NCI-H1694 (cell line): ENCODE measurements at regions not wholly inside any gene's neighbourhood (a gene's known extent, or its start where the extent isn't known, plus 50 kb on each side); places are given as distances from the start of the nearest gene placed in this dataset.
"Not testable (repeated sequence)": the region's sequence is repeated elsewhere in the genome, so short reads cannot be mapped to it uniquely, and the experiment has no call there.

Experiments
- DNase-seq: peaks from one replicate; lab custom pipeline; 2025; lab: John Stamatoyannopoulos, UW

DNA sequence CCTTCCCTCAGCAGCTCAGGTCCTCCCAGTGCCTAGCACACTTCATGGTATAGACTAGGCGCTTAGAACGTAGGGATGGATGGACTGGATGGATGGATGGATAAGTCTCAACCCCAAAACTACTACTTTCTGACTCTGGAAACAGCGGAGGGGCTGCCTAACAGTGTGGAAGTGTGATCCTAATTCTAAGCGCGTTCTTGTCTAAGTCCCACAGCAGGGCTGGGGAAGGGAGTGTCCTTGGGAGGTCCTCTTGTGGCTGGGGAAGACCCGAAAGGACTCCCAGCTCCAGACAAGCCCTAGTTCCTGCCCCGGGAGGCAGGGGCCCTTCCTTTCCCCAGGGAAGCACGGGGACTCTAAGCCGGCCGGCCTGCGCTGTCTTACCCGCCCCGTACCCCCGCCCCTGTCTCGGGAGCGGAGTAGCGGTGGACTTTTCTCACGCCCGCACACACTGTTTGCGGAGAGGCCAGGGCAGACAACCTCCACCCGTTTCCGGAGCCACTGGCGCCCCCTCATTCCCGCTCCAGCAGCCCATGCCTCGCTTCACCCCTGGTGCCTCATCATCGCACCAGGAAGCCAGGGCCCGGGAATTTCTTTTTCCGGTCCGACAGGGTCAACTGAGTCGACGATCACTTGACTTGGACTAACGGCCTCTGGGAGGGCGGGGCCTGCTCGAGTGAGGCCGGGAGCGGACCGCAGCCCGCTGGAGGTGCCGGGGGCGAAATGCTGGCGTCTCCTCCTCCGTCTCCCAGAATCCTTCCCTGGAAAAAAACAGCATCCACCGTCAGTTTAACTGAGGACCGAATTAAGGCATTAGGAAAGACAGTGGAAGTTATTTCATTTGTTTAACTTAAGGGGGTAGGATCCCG is 133.3 kb downstream of the TBC1D2B start:
- no peak for DNase-seq

DNA sequence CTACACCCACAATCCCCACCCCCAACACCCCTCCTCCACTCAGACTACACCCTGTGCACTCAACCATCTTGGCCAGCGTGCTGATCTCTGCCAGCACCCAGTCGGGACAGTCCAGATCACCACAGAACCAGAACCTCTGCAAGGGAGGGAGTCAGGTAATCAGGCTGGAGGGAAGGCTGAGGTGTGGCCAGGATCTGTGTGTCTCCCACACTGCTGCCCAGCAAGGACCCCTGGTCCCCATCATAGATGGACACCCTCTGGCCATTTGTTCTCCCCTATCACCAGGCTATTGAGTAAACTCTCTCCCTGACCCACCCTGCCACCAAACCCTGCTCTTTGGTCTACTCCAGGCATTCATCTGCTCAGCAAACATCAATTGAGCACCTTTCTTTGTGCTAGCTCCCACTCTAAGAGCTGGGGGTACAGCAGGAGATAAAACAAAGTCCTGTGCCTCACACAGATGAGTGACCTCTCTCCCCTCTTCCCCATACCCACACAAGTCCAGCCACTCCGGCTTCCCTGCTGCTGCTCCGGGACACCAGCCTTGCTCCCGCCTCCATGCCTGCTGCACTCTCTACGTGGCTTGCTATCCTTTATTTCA is 134.8 kb downstream of the TBC1D2B start:
- no peak for DNase-seq

DNA sequence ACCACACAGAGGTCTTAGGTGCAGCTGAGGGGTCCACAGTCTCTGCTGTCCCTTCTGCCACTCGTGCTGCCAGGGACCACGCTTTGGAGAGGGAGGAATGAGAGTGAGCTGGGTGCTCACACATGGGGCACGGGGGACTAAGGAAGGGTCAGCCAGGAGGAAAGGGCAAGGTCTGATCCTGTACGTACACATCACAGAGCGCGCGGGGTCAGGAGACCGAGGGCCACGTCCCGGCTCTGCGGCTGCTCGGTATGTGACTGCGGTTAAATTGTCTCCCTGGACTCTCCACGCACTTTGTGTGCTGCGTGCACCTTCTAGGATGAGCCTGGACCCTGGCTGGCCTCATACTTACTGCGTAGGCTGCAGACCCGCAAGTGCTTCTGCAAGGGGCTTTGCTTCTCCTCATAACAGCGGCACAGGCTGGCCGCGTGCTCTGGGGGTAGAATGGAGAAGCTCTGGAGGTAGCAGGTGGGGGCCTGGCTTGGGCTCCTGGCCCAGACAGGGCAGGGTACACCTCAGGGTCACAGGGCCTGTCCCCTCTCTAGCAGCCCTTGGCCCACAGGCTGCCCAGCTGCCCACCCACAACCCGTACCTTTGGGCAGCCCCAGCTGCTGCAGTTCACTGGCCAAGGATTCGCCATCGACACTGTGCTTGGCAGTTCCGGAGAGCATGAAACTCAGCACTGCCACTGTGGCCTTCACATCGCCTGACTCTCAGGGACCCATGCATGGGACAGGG is 136.3 kb downstream of the TBC1D2B start:
- not testable (repeated sequence) for DNase-seq

DNA sequence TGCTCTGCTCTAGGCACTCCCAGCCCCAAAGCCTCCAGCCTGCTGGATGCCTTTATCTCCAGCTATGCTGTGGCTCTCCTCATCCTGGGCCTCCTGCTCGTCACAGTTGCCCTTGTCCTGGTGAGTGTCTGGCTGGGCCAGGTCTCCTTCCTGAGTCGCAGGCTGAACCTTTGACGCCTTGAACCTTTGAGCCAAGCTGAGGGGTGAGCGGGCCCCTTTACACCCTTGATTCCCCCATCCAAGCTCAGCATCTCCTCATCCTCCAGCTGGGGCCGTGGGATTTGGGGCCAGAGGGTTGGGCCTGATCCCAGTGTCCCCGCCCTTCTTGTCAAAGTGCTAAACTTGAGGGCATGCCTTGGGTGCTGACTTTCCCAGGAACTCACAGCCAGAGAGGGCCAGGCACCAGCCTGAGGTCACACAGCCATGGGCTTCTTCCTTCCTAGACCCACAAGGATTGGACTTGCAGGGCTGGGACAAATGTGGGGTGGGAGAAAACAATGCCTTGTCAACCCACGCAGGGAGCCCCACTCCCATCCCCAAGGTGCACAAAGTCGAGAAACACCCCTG is 137.0 kb downstream of the TBC1D2B start:
- DNase-seq: no peak

DNA sequence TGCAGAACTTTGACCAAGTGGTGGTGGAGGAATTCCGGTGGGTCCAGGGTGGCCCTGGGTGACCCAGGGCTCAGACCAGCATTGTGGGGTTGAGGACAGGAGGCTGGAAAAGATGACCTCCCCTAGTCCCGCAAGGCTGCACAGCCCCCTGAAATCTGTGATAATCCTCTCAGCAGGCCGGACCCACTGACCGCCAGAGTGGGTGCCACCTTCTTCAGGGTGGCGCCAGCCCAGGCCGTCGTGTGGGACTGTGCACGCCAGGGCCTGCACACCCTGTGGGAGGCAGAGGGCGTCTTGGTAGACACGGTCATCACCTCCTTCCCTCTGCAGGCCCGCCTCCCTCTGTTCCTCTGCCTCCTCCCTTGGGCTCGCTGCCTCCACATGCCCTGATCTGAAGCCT is 137.7 kb downstream of the TBC1D2B start:
- DNase-seq: no peak

DNA sequence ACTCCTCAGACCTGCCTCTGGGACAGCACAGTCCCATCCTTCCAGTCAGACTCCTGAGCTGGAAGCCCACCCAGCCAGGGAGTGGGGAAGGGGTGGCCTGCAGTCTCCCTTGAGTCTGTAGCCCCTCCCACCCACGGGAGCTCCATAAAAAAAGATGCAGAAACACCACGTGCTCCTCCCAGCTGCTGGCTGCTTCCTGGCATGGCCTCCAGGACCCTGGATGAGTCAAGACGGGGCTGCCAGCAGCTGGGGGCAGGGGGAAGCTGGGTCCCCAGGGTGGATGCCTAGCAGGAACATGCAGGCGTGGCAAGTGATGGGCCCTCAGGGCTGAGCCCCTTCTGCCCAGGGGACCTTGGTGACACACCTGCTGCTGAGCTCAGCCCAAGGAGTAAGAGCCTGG is 138.5 kb downstream of the TBC1D2B start:
- DNase-seq: not testable (repeated sequence)

DNA sequence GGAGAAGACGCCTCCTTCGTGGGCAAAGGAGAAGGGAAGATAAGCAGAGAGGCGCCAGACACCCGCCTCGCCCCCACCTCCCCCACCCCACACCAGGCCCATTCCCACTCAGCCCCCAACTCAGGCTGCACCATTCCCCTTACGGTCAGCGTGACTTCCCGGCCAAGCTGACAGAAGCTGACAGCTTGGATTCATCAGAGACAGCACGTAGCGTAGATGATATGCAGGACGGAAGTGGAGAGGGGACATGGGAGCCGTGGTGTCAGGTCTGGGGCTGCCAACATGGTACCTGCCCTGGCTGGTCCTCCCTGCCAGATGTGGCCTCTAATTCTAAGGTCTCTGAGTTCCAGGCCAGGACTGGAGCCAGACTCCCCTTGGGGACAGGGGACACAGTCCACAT is 139.0 kb downstream of the TBC1D2B start:
- not testable (repeated sequence) for DNase-seq

DNA sequence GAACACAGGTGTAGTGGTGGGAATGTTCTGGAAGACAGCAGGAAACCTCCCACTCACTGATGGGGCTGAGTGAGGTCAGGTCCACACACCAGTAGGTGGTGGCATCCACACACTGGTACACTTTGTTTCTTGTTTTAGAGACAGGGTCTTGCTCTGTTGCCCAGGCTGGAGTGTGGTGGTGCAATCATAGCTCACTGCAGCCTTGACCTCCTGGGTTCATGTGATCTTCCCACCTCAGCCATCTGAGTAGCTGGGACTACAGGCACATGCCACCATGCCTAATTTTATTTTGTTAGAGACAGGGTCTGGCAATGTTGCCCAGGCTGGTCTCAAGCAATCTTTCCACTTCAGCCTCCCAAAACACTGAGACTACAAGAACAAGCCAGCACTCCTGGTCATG is 140.9 kb downstream of the TBC1D2B start:
- not testable (repeated sequence) for DNase-seq

DNA sequence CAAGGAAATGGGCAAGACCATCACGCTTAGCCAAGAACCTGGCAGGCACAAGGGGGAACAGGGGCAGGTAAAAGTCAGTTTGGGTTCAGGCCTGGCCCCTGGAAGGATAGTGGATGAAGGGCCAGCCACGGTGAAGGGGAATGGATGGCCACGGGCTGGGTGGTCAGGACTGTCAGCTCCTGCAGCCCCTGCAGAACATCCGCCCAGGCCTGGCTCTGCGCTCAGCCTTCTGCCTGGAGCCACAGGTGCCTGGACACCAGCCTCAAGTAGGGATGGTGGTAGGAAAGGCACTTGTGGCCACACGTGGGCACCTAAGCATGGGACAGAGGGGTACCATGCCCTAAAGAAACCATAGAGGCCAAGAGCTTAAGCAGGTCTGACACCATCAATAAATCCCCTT is 143.0 kb downstream of the TBC1D2B start:
- not testable (repeated sequence) for DNase-seq

DNA sequence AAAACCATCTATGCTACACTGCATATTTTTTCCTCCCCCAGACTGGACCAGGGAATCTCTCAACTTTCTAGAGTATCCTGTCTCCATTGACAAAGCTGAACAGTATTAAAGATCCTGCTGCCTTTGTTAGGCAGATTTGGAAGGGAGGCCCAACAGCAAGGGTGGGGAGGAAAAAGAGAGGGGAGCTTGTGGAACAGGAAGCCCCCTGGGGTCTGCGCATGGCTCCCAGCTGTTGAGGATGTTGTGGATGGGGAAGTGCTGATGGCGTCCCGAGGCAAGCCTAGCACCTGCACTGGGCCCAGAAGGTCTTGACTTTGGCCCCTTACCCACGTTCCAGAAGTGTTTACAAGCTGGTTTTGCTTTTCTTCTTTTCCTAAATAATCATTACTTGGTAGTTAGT is 146.6 kb downstream of the TBC1D2B start:
- not testable (repeated sequence) for DNase-seq

DNA sequence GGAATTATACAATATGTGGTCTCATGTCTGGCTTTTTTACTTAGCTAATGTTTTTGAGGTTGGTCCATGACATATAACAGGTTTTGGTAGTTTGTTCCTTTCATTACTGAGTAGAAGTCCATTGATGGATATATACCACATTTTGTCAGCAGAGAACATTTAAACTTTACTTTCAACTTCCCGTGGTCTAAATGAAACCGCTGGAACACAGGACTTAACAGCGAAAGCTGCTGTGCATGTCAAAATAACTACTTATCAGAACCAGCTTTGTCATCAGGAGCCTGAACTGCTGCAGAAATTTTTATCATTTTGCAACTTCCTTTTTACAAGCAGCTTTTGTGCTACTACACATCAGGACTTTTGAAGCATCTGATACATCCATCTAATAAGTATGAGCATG is 147.0 kb downstream of the TBC1D2B start:
- not testable (repeated sequence) for DNase-seq

DNA sequence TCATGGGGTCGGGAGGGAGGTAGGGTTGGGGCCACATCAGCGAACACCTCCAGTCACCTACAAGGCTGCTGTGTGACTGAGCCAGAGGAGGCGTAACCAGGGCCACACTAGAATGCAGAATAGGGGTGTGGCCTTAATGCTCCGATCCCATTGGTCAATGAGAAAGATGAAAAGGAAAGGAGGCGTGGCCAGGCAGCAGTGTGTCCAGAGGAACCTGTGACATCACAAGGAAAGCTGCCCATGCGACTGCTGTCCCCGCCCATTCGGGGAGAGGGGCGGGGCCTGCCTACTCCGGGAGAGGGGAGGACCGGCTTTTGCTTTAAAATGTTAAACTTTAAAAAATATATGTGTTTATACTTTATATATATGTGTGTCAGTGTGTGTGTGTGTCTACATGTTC is 150.7 kb downstream of the TBC1D2B start:
- DNase-seq: not testable (repeated sequence)

DNA sequence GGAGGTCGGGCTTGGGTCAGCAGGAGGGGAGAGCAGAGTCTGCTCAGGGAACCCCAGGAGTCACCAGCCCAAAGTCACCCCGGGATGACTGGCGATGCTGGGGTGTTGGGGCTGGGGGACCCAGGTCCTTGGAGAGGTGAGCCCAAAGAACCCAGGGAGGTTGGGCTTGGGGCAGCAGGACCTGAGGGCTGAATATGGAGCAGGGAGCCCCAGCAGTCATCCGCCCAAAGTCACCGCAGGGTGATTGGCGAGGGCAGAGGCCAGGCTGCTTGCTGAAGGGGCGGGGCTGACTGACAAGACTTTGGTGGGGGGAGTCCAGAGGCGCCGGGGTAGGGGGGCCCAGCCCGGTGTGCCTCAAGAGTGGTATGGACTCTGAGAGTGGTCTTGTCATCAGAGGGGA is 151.2 kb downstream of the TBC1D2B start:
- DNase-seq: not testable (repeated sequence)

DNA sequence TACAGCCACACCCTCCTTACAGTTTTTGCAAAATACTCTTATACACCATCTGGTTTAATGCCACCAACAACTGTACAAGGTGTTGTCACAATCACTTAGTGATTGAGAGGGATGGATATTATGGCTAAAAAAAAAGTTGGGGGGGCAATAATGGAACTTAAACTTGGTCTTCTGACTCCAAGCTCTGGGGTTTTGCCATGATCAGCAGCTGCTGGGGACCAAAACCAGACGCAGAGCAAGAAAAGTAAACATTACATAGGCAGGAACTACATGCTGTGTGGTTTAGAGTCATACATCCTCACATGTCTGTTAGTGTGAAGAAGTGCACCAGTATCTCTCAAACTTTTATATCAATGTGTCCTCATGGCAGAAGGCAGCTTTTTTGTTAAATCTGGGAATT is 152.4 kb downstream of the TBC1D2B start:
- not testable (repeated sequence) for DNase-seq

DNA sequence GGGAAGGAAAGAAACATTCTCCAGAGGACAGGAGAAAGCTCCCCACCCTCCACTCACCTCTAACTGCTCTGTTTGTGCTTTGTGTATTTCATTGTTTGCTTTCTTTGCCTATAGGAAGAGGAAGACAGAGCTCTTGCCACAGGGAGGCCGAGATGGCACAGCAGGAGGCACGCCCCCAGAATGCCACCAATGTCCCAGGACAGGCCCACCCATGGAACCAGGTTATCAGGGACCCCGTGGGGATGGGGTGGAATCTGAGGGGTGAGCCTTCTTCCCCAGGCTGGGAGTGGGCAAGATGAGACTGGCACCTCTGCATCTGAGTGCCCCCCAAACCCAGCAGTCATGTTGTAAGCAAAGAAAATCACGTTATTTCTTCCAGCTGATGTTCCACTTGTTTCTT is 155.8 kb downstream of the TBC1D2B start:
- no peak for DNase-seq

DNA sequence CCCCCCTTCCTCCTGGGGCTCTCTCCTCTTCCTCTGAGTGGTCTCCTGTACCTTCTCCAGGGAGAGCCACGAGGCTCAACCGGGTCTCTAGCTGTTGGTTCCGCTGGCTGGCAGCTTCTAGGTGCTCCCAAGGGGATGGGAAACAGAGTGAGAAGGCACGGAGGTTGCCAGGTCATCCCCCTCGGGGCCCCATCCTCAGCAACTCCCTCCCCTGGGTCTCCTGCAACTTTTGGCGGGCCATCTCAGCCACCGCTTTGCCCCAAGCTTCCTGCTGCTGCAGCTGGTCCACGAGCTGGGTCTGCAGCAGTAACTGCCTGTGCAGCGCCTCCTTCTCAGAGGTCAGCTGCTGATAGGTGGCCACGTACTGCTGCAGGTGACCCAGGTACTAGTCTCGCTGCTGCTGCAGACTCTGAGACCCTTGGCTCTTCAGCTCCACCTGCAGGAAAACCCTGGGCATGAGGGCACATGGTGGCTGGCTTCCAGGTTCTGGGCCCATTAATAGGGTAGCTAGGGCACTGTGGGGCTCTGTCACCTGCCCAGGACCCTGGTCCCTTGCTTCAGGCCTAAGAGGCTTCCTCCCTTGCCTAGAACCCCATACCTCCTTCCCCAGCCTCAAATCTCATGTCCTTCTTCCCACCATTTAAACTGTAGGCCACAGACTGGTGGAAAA is 160.4 kb downstream of the TBC1D2B start:
- not testable (repeated sequence) for DNase-seq

DNA sequence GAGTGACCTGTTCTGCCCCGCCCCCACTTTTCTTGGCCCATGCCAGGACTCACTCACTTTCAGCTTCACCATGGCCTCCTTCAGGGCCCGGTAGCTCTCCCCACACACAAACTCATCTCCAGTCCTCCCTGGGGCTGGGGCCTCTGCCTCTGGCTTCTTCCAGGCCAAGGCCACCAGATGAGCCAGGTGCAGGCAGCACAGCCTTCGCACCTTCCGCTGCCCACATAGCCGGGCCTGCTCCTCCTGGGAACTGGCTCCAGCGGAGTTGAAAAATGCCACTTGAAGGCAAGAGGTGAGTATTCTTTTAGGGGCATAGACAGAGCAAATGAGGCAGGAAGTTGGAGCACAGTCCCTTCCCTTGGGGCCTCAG is 161.6 kb downstream of the TBC1D2B start:
- DNase-seq: not testable (repeated sequence)

DNA sequence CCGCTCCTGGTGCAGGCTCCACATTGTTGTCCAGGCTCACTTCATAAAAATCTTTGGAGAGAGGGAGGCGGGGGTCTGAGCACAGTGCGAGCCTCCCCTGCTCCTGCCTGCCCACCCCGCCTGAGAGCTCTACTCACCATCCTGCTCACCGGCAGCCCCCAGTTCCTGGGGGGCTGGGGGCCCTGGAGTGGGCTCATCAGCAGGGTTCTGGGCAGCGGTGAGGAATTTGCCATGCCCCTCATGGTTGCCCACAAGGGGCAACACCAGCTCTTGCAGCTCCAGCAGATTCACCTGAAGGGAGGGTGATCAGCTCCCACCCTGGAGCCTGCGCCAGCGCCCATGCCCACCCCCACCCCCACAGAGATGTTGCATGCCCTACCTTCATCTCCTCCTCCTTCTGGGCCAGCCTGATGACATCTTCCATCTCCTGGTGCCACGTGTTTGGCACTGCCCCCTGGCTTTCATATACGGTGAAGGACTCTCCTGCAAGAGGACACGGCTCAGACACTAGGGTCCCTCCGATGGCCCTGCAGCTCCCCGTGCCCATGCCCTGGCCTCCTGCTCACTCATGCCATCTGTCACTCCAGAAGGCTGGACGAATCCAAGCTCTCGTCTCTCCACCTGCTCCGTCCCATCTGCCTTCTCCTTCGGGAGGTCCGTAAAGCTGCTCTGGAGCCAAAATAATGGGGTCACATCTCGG is 162.1 kb downstream of the TBC1D2B start:
- DNase-seq: no peak

DNA sequence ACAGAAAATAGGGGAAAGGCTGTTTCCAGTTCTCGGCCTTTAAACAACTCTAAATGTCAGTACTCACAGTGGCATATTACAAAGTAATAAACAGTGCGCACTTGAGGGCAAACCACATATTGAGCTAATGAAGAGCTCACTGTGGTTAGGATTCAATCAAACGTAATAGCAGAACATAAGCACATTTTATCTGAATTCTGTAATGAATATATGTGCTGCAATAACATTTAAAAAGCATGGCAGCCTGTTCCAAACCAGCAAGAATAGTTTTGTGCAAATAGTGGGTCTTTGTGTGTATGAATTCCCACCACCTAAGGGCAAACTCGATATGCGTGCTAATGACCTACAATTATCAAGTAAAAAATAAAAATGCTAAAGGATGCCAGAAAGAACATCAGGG is 163.0 kb downstream of the TBC1D2B start:
- DNase-seq: not testable (repeated sequence)

DNA sequence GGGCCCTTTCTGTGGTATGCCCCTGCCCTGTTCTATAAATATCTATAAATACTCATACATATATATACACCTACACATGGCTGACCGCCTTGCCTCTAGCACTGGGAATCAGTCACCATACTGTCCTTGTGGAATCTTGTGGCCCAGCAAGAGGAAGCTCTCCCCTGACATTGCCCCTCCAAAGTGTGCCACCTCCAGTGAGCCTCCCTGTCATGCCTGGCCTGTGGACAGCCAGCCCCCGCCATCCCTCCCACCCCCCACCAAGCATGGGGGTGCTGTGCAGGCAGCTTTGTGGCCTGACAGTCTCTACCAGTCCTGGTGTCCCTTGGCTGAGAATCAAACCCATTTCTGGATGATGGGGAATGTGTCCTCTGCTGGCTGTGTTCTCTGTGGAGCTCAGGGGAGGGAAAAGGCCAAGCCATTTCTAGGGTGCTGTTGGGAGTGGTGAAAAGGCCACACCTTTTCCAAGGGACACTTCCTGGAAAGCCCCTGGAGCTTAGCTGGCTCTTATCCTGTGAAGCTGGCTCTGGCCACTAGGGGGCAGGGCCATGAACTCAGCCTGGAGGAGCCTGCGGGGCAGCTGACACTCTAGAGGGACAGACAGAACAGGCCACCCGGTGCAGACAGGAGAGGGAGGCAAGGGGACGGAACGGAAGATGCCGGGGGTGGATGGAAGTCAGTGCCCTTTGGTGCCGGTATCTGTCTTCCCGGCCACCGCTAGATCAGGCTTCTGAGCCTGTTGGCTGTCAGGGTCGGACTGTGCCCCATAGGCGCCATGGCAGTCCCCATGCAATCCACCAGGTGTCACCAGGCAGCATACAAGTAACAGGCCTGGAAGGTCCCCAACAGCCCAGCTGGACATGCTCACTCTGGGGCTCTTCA is 167.2 kb downstream of the TBC1D2B start:
- DNase-seq: peak; percentile 67
